GM23338 (cell line): ENCODE measurements at regions not wholly inside any gene's neighbourhood (a gene's known extent, or its start where the extent isn't known, plus 50 kb on each side); places are given as distances from the start of the nearest gene placed in this dataset.

Source experiments
- ATAC-seq: fragments of 200-7000 bp; cut with Tn5 transposase; 3 replicates; pipeline ENCODE4 v1.9.1; 2020
- DNase-seq: peaks from one replicate; pipeline ENCODE4 v3.0.0-alpha.2; 2015; ENCODE audit warnings: low spot score
- H2AFZ ChIP-seq: fragments of 200-600 bp; sonication (generic); 2 replicates; pipeline ENCODE4 v1.8.0; 2016; ENCODE audit warnings: antibody characterized with exemption, mild to moderate bottlenecking, moderate library complexity
- H3F3A ChIP-seq: fragments of 200-600 bp; sonication (generic); replicated peaks from 2 replicates; pipeline ENCODE4 v1.8.0; 2017; ENCODE audit warnings: antibody characterized with exemption, mixed run types, low read depth
- H3K27ac ChIP-seq: fragments of 200-600 bp; sonication (generic); 2 replicates; pipeline ENCODE4 v1.6.1; 2016; ENCODE audit warnings: low read depth
- H3K27me3 ChIP-seq: fragments of 200-600 bp; sonication (generic); 2 replicates; pipeline ENCODE4 v1.8.0; 2016; ENCODE audit warnings: mild to moderate bottlenecking, mixed run types, moderate library complexity; ENCODE audit not compliant: insufficient read depth
- H3K36me3 ChIP-seq: fragments of 200-600 bp; sonication (generic); 2 replicates; pipeline ENCODE4 v1.8.0; 2016; ENCODE audit warnings: mild to moderate bottlenecking; ENCODE audit not compliant: insufficient read depth
- H3K4me1 ChIP-seq: fragments of 200-600 bp; sonication (generic); 2 replicates; pipeline ENCODE4 v1.8.0; 2016; ENCODE audit warnings: mild to moderate bottlenecking, moderate library complexity; ENCODE audit not compliant: insufficient read depth
- H3K4me2 ChIP-seq: fragments of 200-600 bp; sonication (generic); 2 replicates; pipeline ENCODE4 v1.7.1; 2017; ENCODE audit warnings: mixed run types
- H3K4me3 ChIP-seq: fragments of 200-600 bp; sonication (generic); 2 replicates; pipeline ENCODE4 v1.6.1; 2016; ENCODE audit warnings: mixed run types
- H3K79me2 ChIP-seq: fragments of 200-600 bp; sonication (generic); replicated peaks from 2 replicates; pipeline ENCODE4 v1.8.0; 2017; ENCODE audit warnings: mild to moderate bottlenecking; ENCODE audit not compliant: insufficient read depth
- H3K9me2 ChIP-seq: fragments of 200-600 bp; sonication (generic); 2 replicates; pipeline ENCODE4 v1.8.0; 2017; ENCODE audit not compliant: insufficient read depth
- H4K20me1 ChIP-seq: fragments of 200-600 bp; sonication (generic); replicated peaks from 2 replicates; pipeline ENCODE4 v1.8.0; 2017; ENCODE audit warnings: mild to moderate bottlenecking; ENCODE audit not compliant: insufficient read depth
- H3K27ac Mint-ChIP-seq: 2 replicates; pipeline ENCODE4 v1.8.0; 2020; ENCODE audit warnings: inconsistent platforms, mild to moderate bottlenecking, moderate library complexity, mixed read lengths
- H3K27me3 Mint-ChIP-seq: 3 replicates; pipeline ENCODE4 v1.8.0; 2022; ENCODE audit warnings: low read depth, mild to moderate bottlenecking, moderate library complexity, mixed read lengths, inconsistent platforms; ENCODE audit not compliant: insufficient read depth, poor library complexity
- H3K36me3 Mint-ChIP-seq: 3 replicates; pipeline ENCODE4 v1.8.0; 2021; ENCODE audit warnings: low read depth, mild to moderate bottlenecking, inconsistent platforms, moderate library complexity, mixed read lengths
- H3K4me1 Mint-ChIP-seq: 3 replicates; pipeline ENCODE4 v1.8.0; 2020; ENCODE audit warnings: mild to moderate bottlenecking, inconsistent platforms, mixed read lengths
- H3K4me3 Mint-ChIP-seq: 3 replicates; pipeline ENCODE4 v1.8.0; 2021; ENCODE audit warnings: moderate library complexity, mild to moderate bottlenecking, inconsistent platforms, mixed read lengths
- H3K9me3 Mint-ChIP-seq: 3 replicates; pipeline ENCODE4 v1.8.0; 2020; ENCODE audit warnings: moderate library complexity, mild to moderate bottlenecking, inconsistent platforms, mixed read lengths
- CREB1 ChIP-seq: fragments of 250-450 bp; sonication (Bioruptor Pico); IDR thresholded peaks from 2 replicates; pipeline ENCODE4 v1.5.0; 2020; ENCODE audit warnings: low read depth, mild to moderate bottlenecking, moderate library complexity
- ETS1 ChIP-seq: IDR thresholded peaks from 2 replicates; pipeline ENCODE4 v1.6.1; 2016; ENCODE audit warnings: antibody characterized with exemption
- EZH2 ChIP-seq: fragments of 200-600 bp; sonication (generic); IDR thresholded peaks from one replicate; pipeline ENCODE4 v1.8.0; 2017; ENCODE audit warnings: antibody characterized with exemption, mild to moderate bottlenecking, low read depth; ENCODE audit not compliant: unreplicated experiment
- EZH2phosphoT487 ChIP-seq: fragments of 200-600 bp; sonication (generic); IDR thresholded peaks from one replicate; pipeline ENCODE4 v1.8.1; 2018; ENCODE audit warnings: antibody characterized with exemption; ENCODE audit not compliant: unreplicated experiment
- JUNB ChIP-seq: IDR thresholded peaks from one replicate; pipeline ENCODE4 v1.6.1; 2016; ENCODE audit warnings: antibody characterized with exemption; ENCODE audit not compliant: unreplicated experiment
- NANOG ChIP-seq: IDR thresholded peaks from 2 replicates; pipeline ENCODE4 v1.6.1; 2016; ENCODE audit warnings: antibody characterized with exemption, borderline replicate concordance
- POLR2AphosphoS5 ChIP-seq: IDR thresholded peaks from 2 replicates; pipeline ENCODE4 v1.6.1; 2016; ENCODE audit warnings: antibody characterized with exemption, low read depth
- REST ChIP-seq: IDR thresholded peaks from one replicate; pipeline ENCODE4 v1.6.1; 2018; ENCODE audit warnings: antibody characterized with exemption; ENCODE audit not compliant: unreplicated experiment
- STAT1 ChIP-seq: IDR thresholded peaks from one replicate; pipeline ENCODE4 v1.6.1; 2016; ENCODE audit warnings: antibody characterized with exemption; ENCODE audit not compliant: unreplicated experiment
- ZNF114 ChIP-seq: fragments of 250-450 bp; sonication (Bioruptor Pico); IDR thresholded peaks from 2 replicates; pipeline ENCODE4 v1.5.0; 2020; ENCODE audit warnings: mild to moderate bottlenecking, moderate library complexity
- ZNF331 ChIP-seq: fragments of 250-450 bp; sonication (Bioruptor Pico); IDR thresholded peaks from 2 replicates; pipeline ENCODE4 v1.5.0; 2020; ENCODE audit warnings: low read depth, mild to moderate bottlenecking, moderate library complexity
- TF ChIP-seq, protein P1 (sequence below), 2 experiments: fragments of 200-600 bp in 1 of 2; sonication (generic) in 1 of 2; conservative IDR thresholded peaks; 2 replicates each; pipeline versions ENCODE4 v1.5.1 to v1.6.1; 2016 to 2017; ENCODE audit warnings: antibody characterized with exemption in 2 of 2, low read depth in 2 of 2, mild to moderate bottlenecking in 2 of 2, moderate library complexity in 1 of 2
- TF ChIP-seq, protein P2 (sequence below): fragments of 250-450 bp; sonication (Bioruptor Pico); IDR thresholded peaks from 2 replicates; pipeline ENCODE4 v1.5.0; 2020; ENCODE audit warnings: mild to moderate bottlenecking, moderate library complexity

GRCh38 chr3:38984731-38985130 lies 67.0 kb downstream of the SCN11A start:
- Mint-ChIP-seq H3K27ac (no peak overlapping the region), H3K4me1 (peaks cover 4% of the 10 kb centered on the region; the same call in 2 of the 3 replicates), H3K4me3 (no peak overlapping the region), H3K36me3 (no peaks in the 10 kb centered on the region; the same call in 2 of the 3 replicates), H3K27me3 (peaks cover 4% of the 10 kb centered on the region), H3K9me3 (peaks cover 3% of the 10 kb centered on the region; the same call in 1 of the 3 replicates)
- H3F3A ChIP-seq, result no peaks in the 10 kb centered on the region
- H3K27ac ChIP-seq, result no peak overlapping the region
- DNase-seq, result no peak
- no peak overlapping the region for H3K4me3 ChIP-seq
- no peak for TF ChIP-seq CREB1 (CRISPR knock-in tag)
- no peak for TF ChIP-seq STAT1
- TF ChIP-seq, protein P1, sequence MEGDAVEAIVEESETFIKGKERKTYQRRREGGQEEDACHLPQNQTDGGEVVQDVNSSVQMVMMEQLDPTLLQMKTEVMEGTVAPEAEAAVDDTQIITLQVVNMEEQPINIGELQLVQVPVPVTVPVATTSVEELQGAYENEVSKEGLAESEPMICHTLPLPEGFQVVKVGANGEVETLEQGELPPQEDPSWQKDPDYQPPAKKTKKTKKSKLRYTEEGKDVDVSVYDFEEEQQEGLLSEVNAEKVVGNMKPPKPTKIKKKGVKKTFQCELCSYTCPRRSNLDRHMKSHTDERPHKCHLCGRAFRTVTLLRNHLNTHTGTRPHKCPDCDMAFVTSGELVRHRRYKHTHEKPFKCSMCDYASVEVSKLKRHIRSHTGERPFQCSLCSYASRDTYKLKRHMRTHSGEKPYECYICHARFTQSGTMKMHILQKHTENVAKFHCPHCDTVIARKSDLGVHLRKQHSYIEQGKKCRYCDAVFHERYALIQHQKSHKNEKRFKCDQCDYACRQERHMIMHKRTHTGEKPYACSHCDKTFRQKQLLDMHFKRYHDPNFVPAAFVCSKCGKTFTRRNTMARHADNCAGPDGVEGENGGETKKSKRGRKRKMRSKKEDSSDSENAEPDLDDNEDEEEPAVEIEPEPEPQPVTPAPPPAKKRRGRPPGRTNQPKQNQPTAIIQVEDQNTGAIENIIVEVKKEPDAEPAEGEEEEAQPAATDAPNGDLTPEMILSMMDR (conservative IDR thresholded peaks at IDR 0.05; ENCODE audit: low read depth in 2 of 2), result no peak
- no peak for TF ChIP-seq JUNB
- TF ChIP-seq ZNF331 (CRISPR knock-in tag), result no peak
- TF ChIP-seq NANOG, result no peak
- no peak for TF ChIP-seq ETS1
- no peak for TF ChIP-seq ZNF114
- no peak for TF ChIP-seq EZH2
- TF ChIP-seq, protein P2, sequence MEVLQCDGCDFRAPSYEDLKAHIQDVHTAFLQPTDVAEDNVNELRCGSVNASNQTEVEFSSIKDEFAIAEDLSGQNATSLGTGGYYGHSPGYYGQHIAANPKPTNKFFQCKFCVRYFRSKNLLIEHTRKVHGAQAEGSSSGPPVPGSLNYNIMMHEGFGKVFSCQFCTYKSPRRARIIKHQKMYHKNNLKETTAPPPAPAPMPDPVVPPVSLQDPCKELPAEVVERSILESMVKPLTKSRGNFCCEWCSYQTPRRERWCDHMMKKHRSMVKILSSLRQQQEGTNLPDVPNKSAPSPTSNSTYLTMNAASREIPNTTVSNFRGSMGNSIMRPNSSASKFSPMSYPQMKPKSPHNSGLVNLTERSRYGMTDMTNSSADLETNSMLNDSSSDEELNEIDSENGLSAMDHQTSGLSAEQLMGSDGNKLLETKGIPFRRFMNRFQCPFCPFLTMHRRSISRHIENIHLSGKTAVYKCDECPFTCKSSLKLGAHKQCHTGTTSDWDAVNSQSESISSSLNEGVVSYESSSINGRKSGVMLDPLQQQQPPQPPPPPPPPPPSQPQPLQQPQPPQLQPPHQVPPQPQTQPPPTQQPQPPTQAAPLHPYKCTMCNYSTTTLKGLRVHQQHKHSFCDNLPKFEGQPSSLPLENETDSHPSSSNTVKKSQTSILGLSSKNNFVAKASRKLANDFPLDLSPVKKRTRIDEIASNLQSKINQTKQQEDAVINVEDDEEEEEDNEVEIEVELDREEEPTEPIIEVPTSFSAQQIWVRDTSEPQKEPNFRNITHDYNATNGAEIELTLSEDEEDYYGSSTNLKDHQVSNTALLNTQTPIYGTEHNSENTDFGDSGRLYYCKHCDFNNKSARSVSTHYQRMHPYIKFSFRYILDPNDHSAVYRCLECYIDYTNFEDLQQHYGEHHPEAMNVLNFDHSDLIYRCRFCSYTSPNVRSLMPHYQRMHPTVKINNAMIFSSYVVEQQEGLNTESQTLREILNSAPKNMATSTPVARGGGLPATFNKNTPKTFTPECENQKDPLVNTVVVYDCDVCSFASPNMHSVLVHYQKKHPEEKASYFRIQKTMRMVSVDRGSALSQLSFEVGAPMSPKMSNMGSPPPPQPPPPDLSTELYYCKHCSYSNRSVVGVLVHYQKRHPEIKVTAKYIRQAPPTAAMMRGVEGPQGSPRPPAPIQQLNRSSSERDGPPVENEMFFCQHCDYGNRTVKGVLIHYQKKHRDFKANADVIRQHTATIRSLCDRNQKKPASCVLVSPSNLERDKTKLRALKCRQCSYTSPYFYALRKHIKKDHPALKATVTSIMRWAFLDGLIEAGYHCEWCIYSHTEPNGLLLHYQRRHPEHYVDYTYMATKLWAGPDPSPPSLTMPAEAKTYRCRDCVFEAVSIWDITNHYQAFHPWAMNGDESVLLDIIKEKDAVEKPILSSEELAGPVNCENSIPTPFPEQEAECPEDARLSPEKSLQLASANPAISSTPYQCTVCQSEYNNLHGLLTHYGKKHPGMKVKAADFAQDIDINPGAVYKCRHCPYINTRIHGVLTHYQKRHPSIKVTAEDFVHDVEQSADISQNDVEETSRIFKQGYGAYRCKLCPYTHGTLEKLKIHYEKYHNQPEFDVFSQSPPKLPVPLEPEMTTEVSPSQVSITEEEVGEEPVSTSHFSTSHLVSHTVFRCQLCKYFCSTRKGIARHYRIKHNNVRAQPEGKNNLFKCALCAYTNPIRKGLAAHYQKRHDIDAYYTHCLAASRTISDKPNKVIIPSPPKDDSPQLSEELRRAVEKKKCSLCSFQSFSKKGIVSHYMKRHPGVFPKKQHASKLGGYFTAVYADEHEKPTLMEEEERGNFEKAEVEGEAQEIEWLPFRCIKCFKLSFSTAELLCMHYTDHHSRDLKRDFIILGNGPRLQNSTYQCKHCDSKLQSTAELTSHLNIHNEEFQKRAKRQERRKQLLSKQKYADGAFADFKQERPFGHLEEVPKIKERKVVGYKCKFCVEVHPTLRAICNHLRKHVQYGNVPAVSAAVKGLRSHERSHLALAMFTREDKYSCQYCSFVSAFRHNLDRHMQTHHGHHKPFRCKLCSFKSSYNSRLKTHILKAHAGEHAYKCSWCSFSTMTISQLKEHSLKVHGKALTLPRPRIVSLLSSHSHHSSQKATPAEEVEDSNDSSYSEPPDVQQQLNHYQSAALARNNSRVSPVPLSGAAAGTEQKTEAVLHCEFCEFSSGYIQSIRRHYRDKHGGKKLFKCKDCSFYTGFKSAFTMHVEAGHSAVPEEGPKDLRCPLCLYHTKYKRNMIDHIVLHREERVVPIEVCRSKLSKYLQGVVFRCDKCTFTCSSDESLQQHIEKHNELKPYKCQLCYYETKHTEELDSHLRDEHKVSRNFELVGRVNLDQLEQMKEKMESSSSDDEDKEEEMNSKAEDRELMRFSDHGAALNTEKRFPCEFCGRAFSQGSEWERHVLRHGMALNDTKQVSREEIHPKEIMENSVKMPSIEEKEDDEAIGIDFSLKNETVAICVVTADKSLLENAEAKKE (CRISPR knock-in tag), result no peak
- TF ChIP-seq EZH2phosphoT487, result no peak
- TF ChIP-seq REST, result no peak
- TF ChIP-seq POLR2AphosphoS5, result no peak
- no peaks in the 10 kb centered on the region for H4K20me1 ChIP-seq
- H2AFZ ChIP-seq, result no peak overlapping the region
- no peaks in the 10 kb centered on the region for H3K27me3 ChIP-seq
- H3K4me1 ChIP-seq, result peaks cover 9% of the 10 kb centered on the region; the same call in 1 of the 2 replicates
- no peak for ATAC-seq
- no peaks in the 10 kb centered on the region for H3K79me2 ChIP-seq
- no peak overlapping the region for H3K4me2 ChIP-seq
- H3K9me2 ChIP-seq, result no peaks in the 10 kb centered on the region
- no peaks in the 10 kb centered on the region for H3K36me3 ChIP-seq
